ENCODE measurements at regions not wholly inside any gene's neighbourhood (a gene's known extent, or its start where the extent isn't known, plus 50 kb on each side); places are given as distances from the start of the nearest gene placed in this dataset.
"Not testable (repeated sequence)": the region's sequence is repeated elsewhere in the genome, so short reads cannot be mapped to it uniquely, and the experiment has no call there.

DNA sequence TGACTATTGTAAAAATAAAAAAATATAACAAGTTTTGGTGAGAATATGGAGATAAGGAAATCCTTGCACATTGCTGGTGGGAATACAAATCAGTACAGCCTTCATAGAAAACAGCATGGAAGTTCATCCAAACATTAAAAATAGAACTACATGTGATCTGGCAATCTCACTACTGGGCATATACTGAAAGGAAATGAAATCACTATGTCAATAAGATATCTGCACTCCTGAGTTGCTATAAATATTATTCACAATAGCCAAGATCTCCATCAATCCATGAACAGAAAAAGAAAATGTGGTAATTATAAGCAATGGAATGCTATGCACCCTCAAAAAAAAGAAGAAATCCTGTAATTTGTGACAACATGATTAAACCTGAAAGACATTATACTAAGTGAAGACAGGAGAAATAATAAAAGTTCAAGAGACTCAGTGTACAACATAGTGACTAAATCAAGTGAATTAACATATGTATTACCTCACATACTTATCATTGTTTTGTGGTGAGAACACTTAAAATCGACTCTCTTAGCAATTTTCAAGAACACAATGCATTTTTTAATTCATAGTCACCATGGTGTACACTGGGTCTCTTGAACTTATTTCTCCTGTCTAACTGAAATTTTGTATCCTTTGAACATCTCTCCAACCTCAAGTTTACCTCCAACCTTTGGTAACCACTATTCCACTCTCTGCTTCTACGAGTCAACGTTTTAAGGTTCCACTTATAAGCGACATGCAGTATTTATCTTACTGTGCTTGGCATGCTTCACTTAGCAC, 1703.7 kb upstream of the AGA start:
- no peak overlapping the region for H3K4me2 ChIP-seq (ENCODE audit: low read length)
- no peaks in the 10 kb centered on the region for H3K27me3 ChIP-seq (ENCODE audit: control insufficient read depth, insufficient read depth, low read length)
- H3K9ac ChIP-seq (ENCODE audit: low read depth, low read length) = no peak overlapping the region
- H3K36me3 ChIP-seq (ENCODE audit: insufficient read depth, low read length) = no peaks in the 10 kb centered on the region
- H3K4me1 ChIP-seq (ENCODE audit: control insufficient read depth, insufficient read depth, low read length) = no peaks in the 10 kb centered on the region
- peaks cover 3% of the 10 kb centered on the region for H3K9me3 ChIP-seq (replicated peaks; ENCODE audit: low read length)
- H3K4me3 ChIP-seq (ENCODE audit: low read length) = no peak overlapping the region

DNA sequence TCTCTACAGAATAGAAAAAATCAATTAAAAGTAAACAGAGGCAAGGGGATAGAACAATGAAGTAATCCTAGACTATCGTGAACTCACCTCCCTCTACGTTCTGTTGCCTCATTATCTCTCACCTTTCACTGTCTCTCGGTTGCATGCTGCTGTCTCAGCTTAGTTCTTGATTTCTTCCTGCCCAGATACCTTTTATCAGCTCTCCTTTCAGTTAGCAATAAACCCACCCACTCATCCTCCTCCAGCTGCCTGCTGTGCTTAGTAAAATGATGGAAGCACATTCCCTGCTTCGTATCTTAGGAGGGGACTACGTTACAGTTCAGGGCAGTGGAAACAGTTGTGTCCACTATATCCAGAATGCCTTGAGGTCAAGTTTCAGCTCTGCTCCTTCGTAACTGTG, 1709.5 kb upstream of the AGA start:
- no peak overlapping the region for H3K9ac ChIP-seq (ENCODE audit: low read depth, low read length)
- H3K36me3 ChIP-seq (ENCODE audit: insufficient read depth, low read length) = no peaks in the 10 kb centered on the region
- H3K27me3 ChIP-seq (ENCODE audit: control insufficient read depth, insufficient read depth, low read length) = no peaks in the 10 kb centered on the region
- H3K9me3 ChIP-seq (replicated peaks; ENCODE audit: low read length) = peaks cover 12% of the 10 kb centered on the region
- H3K4me2 ChIP-seq (ENCODE audit: low read length) = no peak overlapping the region
- H3K4me3 ChIP-seq (ENCODE audit: low read length) = no peak overlapping the region
- no peaks in the 10 kb centered on the region for H3K4me1 ChIP-seq (ENCODE audit: control insufficient read depth, insufficient read depth, low read length)

DNA sequence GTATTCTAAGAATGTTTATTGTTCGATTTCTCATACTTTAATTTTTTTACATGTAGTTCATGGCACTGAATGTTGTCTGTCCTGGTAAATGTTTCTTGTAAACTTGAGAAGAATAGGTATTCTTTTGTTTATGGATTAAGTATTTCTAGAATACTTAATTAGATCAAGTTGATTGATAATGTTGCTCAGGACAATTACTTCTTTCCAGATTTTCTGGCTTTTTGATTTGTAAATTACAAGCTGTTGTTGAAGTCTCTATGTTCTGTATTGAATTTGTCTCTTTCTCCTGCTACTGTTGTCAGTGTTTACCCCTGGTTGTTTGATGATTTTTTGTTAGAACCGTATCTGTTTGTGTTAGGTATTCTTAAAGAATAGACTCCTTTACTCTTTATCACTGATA, 1720.9 kb upstream of the AGA start:
- H3K9ac ChIP-seq (ENCODE audit: low read depth, low read length) = no peak overlapping the region
- H3K4me2 ChIP-seq (ENCODE audit: low read length) = no peak overlapping the region
- no peak overlapping the region for H3K4me3 ChIP-seq (ENCODE audit: low read length)
- no peaks in the 10 kb centered on the region for H3K27me3 ChIP-seq (ENCODE audit: control insufficient read depth, insufficient read depth, low read length)
- no peaks in the 10 kb centered on the region for H3K4me1 ChIP-seq (ENCODE audit: control insufficient read depth, insufficient read depth, low read length)
- no peaks in the 10 kb centered on the region for H3K36me3 ChIP-seq (ENCODE audit: insufficient read depth, low read length)
- no peaks in the 10 kb centered on the region for H3K9me3 ChIP-seq (replicated peaks; ENCODE audit: low read length)

DNA sequence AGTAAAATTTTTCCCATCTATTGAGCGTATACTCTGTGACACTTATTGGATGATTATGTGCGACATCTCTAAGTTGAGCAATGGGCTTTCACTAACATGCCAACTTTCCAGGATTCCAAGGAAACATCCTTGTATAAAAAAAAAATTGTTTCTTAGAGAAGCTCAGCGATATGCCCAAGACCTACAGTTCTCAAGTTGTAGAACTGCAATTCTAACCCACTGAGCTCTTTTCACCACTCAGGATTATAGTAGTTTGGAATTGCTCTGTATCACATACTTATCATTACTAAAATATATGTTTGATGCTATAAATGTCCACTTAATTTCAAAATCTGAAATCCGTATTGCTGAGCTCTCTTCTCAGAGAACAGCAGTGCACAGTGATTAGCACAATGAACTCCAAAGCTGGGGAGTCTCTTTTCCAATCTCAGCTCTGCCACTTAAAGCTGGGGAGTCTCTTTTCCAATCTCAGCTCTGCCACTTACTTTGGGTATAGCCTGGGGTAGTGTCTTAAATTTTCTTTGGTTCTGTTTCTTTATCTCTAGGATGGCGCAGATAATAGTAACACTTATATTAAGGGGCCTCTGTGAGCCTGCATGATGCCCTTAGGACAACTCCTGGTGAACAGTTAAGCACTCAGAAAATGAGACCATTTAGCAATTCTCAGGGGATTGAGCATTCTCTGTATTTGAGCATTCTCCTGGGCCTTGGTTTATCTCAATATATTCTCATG, 1722.2 kb upstream of the AGA start:
- H3K9me3 ChIP-seq (replicated peaks; ENCODE audit: low read length) = no peaks in the 10 kb centered on the region
- no peak overlapping the region for H3K4me2 ChIP-seq (ENCODE audit: low read length)
- H3K4me1 ChIP-seq (ENCODE audit: control insufficient read depth, insufficient read depth, low read length) = no peaks in the 10 kb centered on the region
- H3K4me3 ChIP-seq (ENCODE audit: low read length) = no peak overlapping the region
- H3K9ac ChIP-seq (ENCODE audit: low read depth, low read length) = no peak overlapping the region
- no peaks in the 10 kb centered on the region for H3K36me3 ChIP-seq (ENCODE audit: insufficient read depth, low read length)
- no peaks in the 10 kb centered on the region for H3K27me3 ChIP-seq (ENCODE audit: control insufficient read depth, insufficient read depth, low read length)

DNA sequence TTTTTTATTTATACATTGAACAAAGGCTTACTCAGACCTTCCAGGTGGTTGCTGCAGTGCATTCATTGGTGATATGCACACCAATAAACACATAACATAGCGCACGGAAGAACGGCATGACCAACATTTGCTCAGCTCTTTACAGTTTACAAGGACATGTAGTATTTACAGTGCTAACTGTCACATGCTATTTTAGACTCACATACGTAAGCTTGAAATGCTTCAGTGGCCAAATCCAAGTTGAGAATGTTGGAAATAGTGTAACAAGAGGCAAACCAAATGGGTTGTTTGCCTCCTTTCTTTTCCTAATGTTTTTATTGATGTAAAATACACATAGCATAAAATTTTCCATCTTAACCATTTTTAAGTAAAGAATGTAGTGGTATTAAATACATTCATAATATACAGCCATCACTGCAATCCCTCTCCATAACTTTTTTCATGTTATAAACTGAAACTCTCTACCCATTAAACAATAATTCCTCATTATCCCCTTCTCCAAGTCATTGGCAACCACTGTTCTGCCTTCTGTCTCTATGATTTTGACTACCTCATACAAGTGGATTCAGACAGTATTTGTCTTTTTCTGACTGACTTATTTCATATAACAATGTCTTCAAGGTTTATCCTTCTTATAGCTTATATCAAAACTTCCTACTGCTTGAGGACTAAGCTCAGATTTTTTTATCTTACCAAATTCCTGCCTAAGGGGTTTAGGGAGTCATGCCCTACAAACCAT, 1722.9 kb upstream of the AGA start:
- H3K9me3 ChIP-seq (replicated peaks; ENCODE audit: low read length) = no peaks in the 10 kb centered on the region
- no peak overlapping the region for H3K4me3 ChIP-seq (ENCODE audit: low read length)
- H3K4me2 ChIP-seq (ENCODE audit: low read length) = no peak overlapping the region
- H3K36me3 ChIP-seq (ENCODE audit: insufficient read depth, low read length) = no peaks in the 10 kb centered on the region
- no peaks in the 10 kb centered on the region for H3K4me1 ChIP-seq (ENCODE audit: control insufficient read depth, insufficient read depth, low read length)
- no peak overlapping the region for H3K9ac ChIP-seq (ENCODE audit: low read depth, low read length)
- no peaks in the 10 kb centered on the region for H3K27me3 ChIP-seq (ENCODE audit: control insufficient read depth, insufficient read depth, low read length)

DNA sequence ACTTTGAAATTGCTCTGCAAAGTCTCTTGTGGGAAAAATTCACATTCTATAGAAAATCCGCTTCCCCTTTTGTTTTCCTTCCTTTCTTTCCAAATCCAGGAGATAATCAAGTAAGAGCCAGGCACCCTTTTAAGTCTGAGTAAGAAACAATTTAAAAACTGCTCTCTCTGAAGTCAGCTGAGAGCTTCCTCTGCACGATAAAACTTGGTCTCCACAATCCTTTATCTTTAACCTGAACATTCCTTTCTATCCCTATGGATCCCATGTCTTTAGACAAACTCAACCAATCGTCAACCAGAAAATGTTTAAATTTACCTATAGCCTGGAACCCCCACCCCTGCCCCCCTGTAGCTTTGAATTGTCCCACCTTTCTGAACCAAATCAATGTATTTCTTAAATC, 1723.6 kb upstream of the AGA start:
- H3K9ac ChIP-seq (ENCODE audit: low read depth, low read length) = no peak overlapping the region
- no peaks in the 10 kb centered on the region for H3K9me3 ChIP-seq (replicated peaks; ENCODE audit: low read length)
- H3K27me3 ChIP-seq (ENCODE audit: control insufficient read depth, insufficient read depth, low read length) = no peaks in the 10 kb centered on the region
- no peak overlapping the region for H3K4me2 ChIP-seq (ENCODE audit: low read length)
- H3K4me1 ChIP-seq (ENCODE audit: control insufficient read depth, insufficient read depth, low read length) = no peaks in the 10 kb centered on the region
- no peaks in the 10 kb centered on the region for H3K36me3 ChIP-seq (ENCODE audit: insufficient read depth, low read length)
- H3K4me3 ChIP-seq (ENCODE audit: low read length) = no peak overlapping the region

DNA sequence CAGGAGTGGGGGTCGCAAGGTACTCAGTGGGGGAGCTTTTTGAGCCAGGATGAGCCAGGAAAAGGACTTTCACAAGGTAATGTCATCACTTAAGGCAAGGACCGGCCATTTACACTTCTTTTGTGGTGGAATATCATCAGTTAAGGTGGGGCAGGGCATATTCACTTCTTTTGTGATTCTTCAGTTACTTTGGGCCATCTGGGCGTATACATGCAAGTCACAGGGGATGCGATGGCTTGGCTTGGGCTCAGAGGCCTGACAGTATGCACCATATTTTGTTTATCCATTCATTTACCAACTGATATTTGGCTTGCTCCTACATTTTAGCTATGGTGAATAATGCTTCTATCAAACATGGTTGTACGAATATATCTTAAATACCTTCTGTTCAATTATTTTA, 1728.1 kb upstream of the AGA start:
- H3K9me3 ChIP-seq (replicated peaks; ENCODE audit: low read length); H3K36me3 ChIP-seq (ENCODE audit: insufficient read depth, low read length); H3K27me3 ChIP-seq (ENCODE audit: control insufficient read depth, insufficient read depth, low read length); H3K4me2 ChIP-seq (ENCODE audit: low read length); H3K4me1 ChIP-seq (ENCODE audit: control insufficient read depth, insufficient read depth, low read length); H3K4me3 ChIP-seq (ENCODE audit: low read length); H3K9ac ChIP-seq (ENCODE audit: low read depth, low read length): not testable (repeated sequence)

DNA sequence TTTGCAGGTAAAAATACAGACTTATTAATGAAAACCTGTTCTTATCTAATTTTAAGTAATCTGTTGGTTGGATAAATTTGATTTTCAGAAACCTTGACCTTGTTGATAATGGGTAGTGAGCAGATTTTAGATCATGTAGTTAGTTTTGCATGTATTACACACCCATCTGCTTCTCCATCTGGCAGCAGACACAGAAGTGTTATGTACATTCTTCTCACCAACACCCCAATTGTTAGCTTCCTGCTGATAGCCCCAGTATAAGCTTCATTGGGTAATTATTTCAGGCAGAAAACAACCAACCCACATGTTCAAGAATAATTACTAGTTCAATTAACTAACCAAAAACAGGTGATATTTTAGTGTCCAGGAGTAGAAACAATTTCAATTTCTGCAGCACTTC, 1740.5 kb upstream of the AGA start:
- H3K4me1 ChIP-seq (ENCODE audit: control insufficient read depth, insufficient read depth, low read length) = no peaks in the 10 kb centered on the region
- H3K4me2 ChIP-seq (ENCODE audit: low read length) = no peak overlapping the region
- H3K9ac ChIP-seq (ENCODE audit: low read depth, low read length) = no peak overlapping the region
- H3K9me3 ChIP-seq (replicated peaks; ENCODE audit: low read length) = peaks cover 5% of the 10 kb centered on the region
- no peak overlapping the region for H3K4me3 ChIP-seq (ENCODE audit: low read length)
- H3K27me3 ChIP-seq (ENCODE audit: control insufficient read depth, insufficient read depth, low read length) = no peaks in the 10 kb centered on the region
- H3K36me3 ChIP-seq (ENCODE audit: insufficient read depth, low read length) = no peaks in the 10 kb centered on the region

DNA sequence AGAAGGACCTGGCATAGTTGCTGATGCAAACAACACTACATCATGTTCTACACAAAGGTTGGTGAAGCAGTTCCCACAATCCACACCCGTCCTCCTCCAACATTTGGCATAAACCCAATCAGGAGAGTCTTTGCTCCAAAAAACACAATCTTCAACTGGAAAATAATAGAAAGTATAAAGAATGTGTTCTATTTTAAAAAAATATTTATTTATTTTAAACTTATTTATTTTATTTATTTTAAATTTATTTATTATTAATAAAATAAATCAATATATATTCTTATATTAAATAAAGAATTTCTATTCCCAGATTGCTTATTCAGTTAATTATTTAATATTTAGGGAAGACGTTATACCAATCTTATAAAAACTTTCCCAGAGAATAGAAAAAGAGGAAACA, 1753.7 kb upstream of the AGA start:
- no peaks in the 10 kb centered on the region for H3K4me1 ChIP-seq (ENCODE audit: control insufficient read depth, insufficient read depth, low read length)
- no peak overlapping the region for H3K4me2 ChIP-seq (ENCODE audit: low read length)
- no peaks in the 10 kb centered on the region for H3K9me3 ChIP-seq (replicated peaks; ENCODE audit: low read length)
- no peaks in the 10 kb centered on the region for H3K27me3 ChIP-seq (ENCODE audit: control insufficient read depth, insufficient read depth, low read length)
- no peak overlapping the region for H3K9ac ChIP-seq (ENCODE audit: low read depth, low read length)
- no peak overlapping the region for H3K4me3 ChIP-seq (ENCODE audit: low read length)
- H3K36me3 ChIP-seq (ENCODE audit: insufficient read depth, low read length) = no peaks in the 10 kb centered on the region

DNA sequence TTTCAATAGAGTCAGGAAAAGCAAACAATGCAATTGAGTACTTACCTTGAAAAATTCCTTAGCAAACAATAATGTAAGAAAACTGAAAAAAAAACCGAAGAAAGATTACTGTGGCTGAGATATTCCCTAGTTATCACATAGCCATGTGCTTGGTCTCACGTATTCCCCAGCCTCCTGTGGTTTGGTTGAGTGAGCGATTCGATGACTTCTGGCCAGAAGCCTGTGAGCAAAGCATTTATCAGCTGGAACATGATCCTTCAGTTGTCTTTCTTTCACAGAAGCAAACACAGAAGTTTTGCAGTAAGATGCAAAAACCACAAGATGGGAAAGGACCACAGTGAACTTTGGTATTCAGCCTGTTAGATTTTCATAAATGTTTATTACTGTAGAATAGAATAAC, 1754.3 kb upstream of the AGA start:
- H3K27me3 ChIP-seq (ENCODE audit: control insufficient read depth, insufficient read depth, low read length) = no peaks in the 10 kb centered on the region
- H3K9ac ChIP-seq (ENCODE audit: low read depth, low read length) = no peak overlapping the region
- no peaks in the 10 kb centered on the region for H3K4me1 ChIP-seq (ENCODE audit: control insufficient read depth, insufficient read depth, low read length)
- H3K4me2 ChIP-seq (ENCODE audit: low read length) = no peak overlapping the region
- H3K4me3 ChIP-seq (ENCODE audit: low read length) = no peak overlapping the region
- no peaks in the 10 kb centered on the region for H3K36me3 ChIP-seq (ENCODE audit: insufficient read depth, low read length)
- no peaks in the 10 kb centered on the region for H3K9me3 ChIP-seq (replicated peaks; ENCODE audit: low read length)

DNA sequence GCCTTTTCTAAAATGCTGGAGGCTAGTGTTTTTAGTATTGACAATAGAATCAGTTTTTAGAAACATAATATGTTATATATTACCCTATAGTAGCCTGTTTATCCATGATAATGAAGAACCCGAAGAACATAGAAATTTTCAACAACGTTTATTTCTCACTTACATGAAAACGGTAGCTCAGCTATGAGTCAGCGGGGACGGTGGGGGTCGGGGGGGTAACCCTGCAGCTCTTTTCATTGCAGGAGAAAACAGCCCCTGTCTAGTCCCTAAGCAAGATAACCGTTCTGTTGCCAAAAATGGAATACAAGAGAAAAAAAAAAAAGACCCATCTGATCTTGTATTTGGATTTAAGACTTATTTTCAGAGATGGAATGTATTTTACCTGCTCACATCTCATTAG, 1758.4 kb upstream of the AGA start:
- Histone ChIP-seq H3K9ac (ENCODE audit: low read depth, low read length) (no peak overlapping the region), H3K9me3 (replicated peaks; ENCODE audit: low read length) (no peaks in the 10 kb centered on the region)

More for the DNA sequence above, 1758.4 kb upstream of the AGA start:
- no peaks in the 10 kb centered on the region for H3K36me3 ChIP-seq (ENCODE audit: insufficient read depth, low read length)
- no peak overlapping the region for H3K4me2 ChIP-seq (ENCODE audit: low read length)
- no peak overlapping the region for H3K4me3 ChIP-seq (ENCODE audit: low read length)
- H3K27me3 ChIP-seq (ENCODE audit: control insufficient read depth, insufficient read depth, low read length) = no peaks in the 10 kb centered on the region
- H3K4me1 ChIP-seq (ENCODE audit: control insufficient read depth, insufficient read depth, low read length) = no peaks in the 10 kb centered on the region
